K562 (cell line): ENCODE measurements at regions not wholly inside any gene's neighbourhood (a gene's known extent, or its start where the extent isn't known, plus 50 kb on each side); places are given as distances from the start of the nearest gene placed in this dataset.

Experiments used
- ATAC-seq: fragments of 200-7000 bp; cut with Tn5 transposase; 3 replicates; pipeline ENCODE4 v1.9.1; 2020; ENCODE audit warnings: moderate library complexity
- BruUV-seq: library from RNA; stranded (reverse); fragments of 400-500 nt; replicated peaks from 2 replicates; lab custom pipeline; 2021; lab: Mats Ljungman, UMichigan
- CTCF ChIA-PET: fragments of 300-600 bp; formaldehyde crosslinking; extraction: SDS; loops from one replicate; lab custom pipeline; 2021; ENCODE audit warnings: low intra/inter-chr PET ratio; lab: Yijun Ruan, JAX
- POLR2A ChIA-PET: fragments of 300-600, 350-650 bp; sonication (Branson Sonifier 250); formaldehyde crosslinking; extraction: SDS; loops from one replicate; lab custom pipeline; 2021; ENCODE audit warnings: antibody characterized with exemption, inconsistent platforms; lab: Yijun Ruan, JAX
- DNase-seq, 4 experiments: peaks; one replicate each; pipeline versions ENCODE4 v3.0.0 to v3.0.0-alpha.2; 2011 to 2018; ENCODE audit warnings: low spot score in 3 of 4, mixed read lengths in 3 of 4; ENCODE audit errors: extremely low read depth in 1 of 4
- FAIRE-seq: peaks from 2 replicates; lab custom pipeline; 2011; peaks lifted over from hg19 to GRCh38; lab: Jason Lieb, UNC
- H2AFZ ChIP-seq: 2 replicates; pipeline ENCODE4 v1.6.0; 2011; ENCODE audit warnings: low read depth, low read length, control low read depth, inconsistent platforms
- H3K27ac ChIP-seq: fragments of 200-600 bp; 3 replicates; pipeline ENCODE4 v1.8.0; 2011; ENCODE audit warnings: low read depth, mild to moderate bottlenecking, control low read depth, inconsistent platforms, low read length, moderate library complexity, mixed read lengths; ENCODE audit errors: extremely low read depth
- H3K27me3 ChIP-seq, 2 experiments: fragments of 300-600 bp in 1 of 2; 2 replicates in 1 of 2; 3 replicates in 1 of 2; pipeline versions ENCODE4 v1.6.0 to v1.8.0; 2011; ENCODE audit warnings: inconsistent platforms in 2 of 2, low read length in 2 of 2, mild to moderate bottlenecking in 1 of 2, mixed read lengths in 1 of 2, moderate library complexity in 1 of 2; ENCODE audit not compliant: control insufficient read depth in 2 of 2, insufficient read depth in 2 of 2
- H3K36me3 ChIP-seq: fragments of 300-600 bp; 3 replicates; pipeline ENCODE4 v1.8.0; 2011; ENCODE audit warnings: mild to moderate bottlenecking, low read length, inconsistent platforms; ENCODE audit not compliant: control insufficient read depth, insufficient read depth
- H3K4me1 ChIP-seq, 2 experiments: fragments of 200-600 bp in 1 of 2; replicated peaks in 1 of 2; 2 replicates in 1 of 2; 3 replicates in 1 of 2; pipeline versions ENCODE4 v1.5.1 to v1.8.0; 2011; ENCODE audit warnings: inconsistent platforms in 2 of 2, low read length in 2 of 2, mild to moderate bottlenecking in 1 of 2, mixed read lengths in 1 of 2, moderate library complexity in 1 of 2; ENCODE audit not compliant: control insufficient read depth in 2 of 2, insufficient read depth in 2 of 2
- H3K4me2 ChIP-seq: 2 replicates; pipeline ENCODE4 v1.6.1; 2011; ENCODE audit warnings: low read length, control low read depth, inconsistent platforms, mixed read lengths; ENCODE audit not compliant: insufficient read depth
- H3K4me3 ChIP-seq: fragments of 200-600 bp; sonication (generic), shearing (Covaris generic); 2 replicates; pipeline ENCODE4 v1.5.1; 2016; ENCODE audit warnings: control low read depth, inconsistent platforms
- H3K79me2 ChIP-seq: fragments of 200-600 bp; 3 replicates; pipeline ENCODE4 v1.8.0; 2011; ENCODE audit warnings: low read length, inconsistent platforms; ENCODE audit not compliant: control insufficient read depth, insufficient read depth
- H3K9ac ChIP-seq, 2 experiments: 2 replicates each; pipeline versions ENCODE4 v1.6.0 to v1.6.1; 2011; ENCODE audit warnings: low read depth in 2 of 2, low read length in 2 of 2, control low read depth in 1 of 2, inconsistent platforms in 1 of 2, mild to moderate bottlenecking in 1 of 2, mixed read lengths in 1 of 2; ENCODE audit not compliant: insufficient read depth in 1 of 2
- H3K9me1 ChIP-seq: one replicate; pipeline ENCODE4 v1.6.0; 2011; ENCODE audit warnings: inconsistent platforms, mild to moderate bottlenecking, low read length, moderate library complexity; ENCODE audit not compliant: control insufficient read depth, insufficient read depth
- H3K9me3 ChIP-seq: replicated peaks from 2 replicates; pipeline ENCODE4 v1.5.1; 2011; ENCODE audit warnings: low read depth, low read length, inconsistent platforms; ENCODE audit not compliant: control insufficient read depth, insufficient read depth
- H4K20me1 ChIP-seq: replicated peaks from 2 replicates; pipeline ENCODE4 v1.6.1; 2011; ENCODE audit warnings: low read length, inconsistent platforms, mixed read lengths; ENCODE audit not compliant: control insufficient read depth, insufficient read depth
- ARNT ChIP-seq, 2 experiments: fragments of 450-650 bp; IDR thresholded peaks; 2 replicates each; pipeline ENCODE4 v1.6.1; 2016; ENCODE audit warnings: mild to moderate bottlenecking in 1 of 2
- CBFA2T3 ChIP-seq: fragments of 450-650 bp; IDR thresholded peaks from 2 replicates; pipeline ENCODE4 v1.6.1; 2017
- CBX8 ChIP-seq: fragments of 200-600 bp; sonication (generic); IDR thresholded peaks from 2 replicates; pipeline ENCODE4 v1.6.1; 2012; ENCODE audit warnings: borderline replicate concordance, mixed run types, low read depth, mild to moderate bottlenecking, moderate library complexity, mixed read lengths, low read length, control low read depth, inconsistent platforms; ENCODE audit not compliant: poor library complexity, severe bottlenecking; ENCODE audit errors: extremely low read depth
- MAFF ChIP-seq: IDR thresholded peaks from 2 replicates; pipeline ENCODE4 v1.6.1; 2012; ENCODE audit warnings: low read length, improper control_type of control experiment
- NFYB ChIP-seq: IDR thresholded peaks from 2 replicates; pipeline ENCODE4 v1.6.1; 2011; ENCODE audit warnings: mild to moderate bottlenecking, moderate library complexity; ENCODE audit not compliant: insufficient read length; ENCODE audit errors: extremely low read depth
- NRF1 ChIP-seq, 2 experiments: fragments of 450-650 bp; IDR thresholded peaks in 1 of 2; conservative IDR thresholded peaks in 1 of 2; 2 replicates each; pipeline ENCODE4 v1.6.1; 2014; ENCODE audit warnings: mild to moderate bottlenecking in 2 of 2
- RBM22 ChIP-seq: fragments of 200-400 bp; formaldehyde crosslinking; IDR thresholded peaks from 2 replicates; pipeline ENCODE4 v1.6.1; 2018; ENCODE audit warnings: low read length, low read depth; ENCODE audit not compliant: poor library complexity, severe bottlenecking
- SLC30A9 ChIP-seq: fragments of 250-450 bp; sonication (Bioruptor Pico); IDR thresholded peaks from 2 replicates; pipeline ENCODE4 v1.8.0; 2022; ENCODE audit warnings: mild to moderate bottlenecking, moderate library complexity
- TSC22D4 ChIP-seq: fragments of 450-650 bp; IDR thresholded peaks from 2 replicates; pipeline ENCODE4 v1.6.1; 2016; ENCODE audit warnings: missing genetic modification characterization, missing biosample characterization, control low read depth
- ZEB2 ChIP-seq: fragments of 450-650 bp; IDR thresholded peaks from 2 replicates; pipeline ENCODE4 v1.6.1; 2016
- ZNF143 ChIP-seq: sonication (generic); formaldehyde crosslinking; IDR thresholded peaks from 2 replicates; pipeline ENCODE4 v1.9.0; 2022; ENCODE audit warnings: mild to moderate bottlenecking, missing genetic modification reagents
- ZNF696 ChIP-seq: fragments of 250-450 bp; sonication (Bioruptor Pico); conservative IDR thresholded peaks from 2 replicates; pipeline ENCODE4 v1.4.0; 2020; ENCODE audit warnings: mild to moderate bottlenecking, moderate library complexity
- ZNF780A ChIP-seq: fragments of 250-450 bp; sonication (Bioruptor Pico); IDR thresholded peaks from 2 replicates; pipeline ENCODE4 v1.5.0; 2021; ENCODE audit warnings: mild to moderate bottlenecking
- WGBS: fragments of 100-300 bp; shearing (Covaris generic); methylation state at CpG from one replicate; pipeline ENCODE4 v1.1.6; 2016; ENCODE audit warnings: low coverage, mixed read lengths; ENCODE audit not compliant: insufficient coverage; ENCODE audit errors: missing lambda C conversion rate; 5-methylcytosine and 5-hydroxymethylcytosine counted together
- in situ Hi-C: fragments of 300-500 bp; cut with MboI; formaldehyde crosslinking; loops from 4 replicates; pipeline ENCODE4 v1.15.0; 2018; ENCODE audit warnings: inconsistent platforms, mixed read lengths
- intact Hi-C: fragments of 100-400 bp; cut with micrococcal nuclease; formaldehyde crosslinking; loops from 2 replicates; pipeline ENCODE4 v1.14.2; 2022
- TF ChIP-seq, protein P1 (sequence below): fragments of 450-650 bp; formaldehyde crosslinking; IDR thresholded peaks from 2 replicates; pipeline ENCODE4 v1.4.0; 2022; ENCODE audit warnings: missing genetic modification characterization
- TF ChIP-seq, protein P2 (sequence below): sonication (generic); formaldehyde crosslinking; IDR thresholded peaks from 2 replicates; pipeline ENCODE4 v1.8.0; 2023; ENCODE audit warnings: missing genetic modification reagents, mild to moderate bottlenecking, borderline replicate concordance

DNA sequence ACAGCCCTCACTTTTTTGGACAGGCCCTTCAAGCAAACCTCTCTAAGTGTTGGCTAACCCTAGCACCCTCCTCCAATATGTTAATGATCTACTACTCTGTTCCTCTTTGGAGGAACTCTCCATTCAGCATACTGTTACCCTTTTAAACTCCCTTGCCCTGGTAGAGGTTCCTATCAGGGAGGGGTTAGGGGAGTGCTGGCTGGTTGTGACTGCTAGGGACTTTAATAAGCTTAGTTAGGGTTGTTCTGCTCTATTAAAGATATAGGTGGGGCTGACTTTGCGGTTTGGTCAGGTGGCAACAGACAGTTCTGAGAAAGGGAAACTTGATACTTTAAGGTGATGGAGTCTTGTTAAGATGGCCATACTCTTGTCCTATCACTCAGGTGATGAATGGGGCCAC, 301.5 kb upstream of the FBXO33 start:
- no TSS peak for BruUV-seq
- intact Hi-C loops (no loop called here), in situ Hi-C loops (no loop called here)
- Histone ChIP-seq H3K27me3 (no peaks in the 10 kb centered on the region), H3K27ac (no peak overlapping the region), H3K4me1 (no peaks in the 10 kb centered on the region), H3K79me2 (no peaks in the 10 kb centered on the region), H4K20me1 (no peaks in the 10 kb centered on the region), H3K9me1 (no peaks in the 10 kb centered on the region), H2AFZ (no peak overlapping the region), H3K9ac (no peak overlapping the region), H3K36me3 (no peaks in the 10 kb centered on the region), H3K9me3 (no peaks in the 10 kb centered on the region)
- ATAC-seq (no peak), DNase-seq (no peak)
- 0% methylated on average over 1 of the region's 1 CpG for WGBS
- CTCF ChIA-PET, result no interaction called here
- TF ChIP-seq ZNF780A (CRISPR knock-in tag) (no peak), CBX8 (no peak), CBFA2T3 (no peak), ARNT (IDR thresholded peaks at IDR 0.05) (no peak), NRF1 (conservative IDR thresholded peaks at IDR 0.05 in 1 of 2, IDR thresholded peaks at IDR 0.05 in 1 of 2) (no peak), ZEB2 (no peak), ZNF696 (CRISPR knock-in tag) (no peak), RBM22 (no peak), ZNF143 (no peak), NFYB (no peak), MAFF (no peak), SLC30A9 (CRISPR knock-in tag) (no peak), TSC22D4 (tag) (no peak)
- TF ChIP-seq, protein P1, sequence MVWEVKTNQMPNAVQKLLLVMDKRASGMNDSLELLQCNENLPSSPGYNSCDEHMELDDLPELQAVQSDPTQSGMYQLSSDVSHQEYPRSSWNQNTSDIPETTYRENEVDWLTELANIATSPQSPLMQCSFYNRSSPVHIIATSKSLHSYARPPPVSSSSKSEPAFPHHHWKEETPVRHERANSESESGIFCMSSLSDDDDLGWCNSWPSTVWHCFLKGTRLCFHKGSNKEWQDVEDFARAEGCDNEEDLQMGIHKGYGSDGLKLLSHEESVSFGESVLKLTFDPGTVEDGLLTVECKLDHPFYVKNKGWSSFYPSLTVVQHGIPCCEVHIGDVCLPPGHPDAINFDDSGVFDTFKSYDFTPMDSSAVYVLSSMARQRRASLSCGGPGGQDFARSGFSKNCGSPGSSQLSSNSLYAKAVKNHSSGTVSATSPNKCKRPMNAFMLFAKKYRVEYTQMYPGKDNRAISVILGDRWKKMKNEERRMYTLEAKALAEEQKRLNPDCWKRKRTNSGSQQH (CRISPR knock-in tag), result no peak
- TF ChIP-seq, protein P2, sequence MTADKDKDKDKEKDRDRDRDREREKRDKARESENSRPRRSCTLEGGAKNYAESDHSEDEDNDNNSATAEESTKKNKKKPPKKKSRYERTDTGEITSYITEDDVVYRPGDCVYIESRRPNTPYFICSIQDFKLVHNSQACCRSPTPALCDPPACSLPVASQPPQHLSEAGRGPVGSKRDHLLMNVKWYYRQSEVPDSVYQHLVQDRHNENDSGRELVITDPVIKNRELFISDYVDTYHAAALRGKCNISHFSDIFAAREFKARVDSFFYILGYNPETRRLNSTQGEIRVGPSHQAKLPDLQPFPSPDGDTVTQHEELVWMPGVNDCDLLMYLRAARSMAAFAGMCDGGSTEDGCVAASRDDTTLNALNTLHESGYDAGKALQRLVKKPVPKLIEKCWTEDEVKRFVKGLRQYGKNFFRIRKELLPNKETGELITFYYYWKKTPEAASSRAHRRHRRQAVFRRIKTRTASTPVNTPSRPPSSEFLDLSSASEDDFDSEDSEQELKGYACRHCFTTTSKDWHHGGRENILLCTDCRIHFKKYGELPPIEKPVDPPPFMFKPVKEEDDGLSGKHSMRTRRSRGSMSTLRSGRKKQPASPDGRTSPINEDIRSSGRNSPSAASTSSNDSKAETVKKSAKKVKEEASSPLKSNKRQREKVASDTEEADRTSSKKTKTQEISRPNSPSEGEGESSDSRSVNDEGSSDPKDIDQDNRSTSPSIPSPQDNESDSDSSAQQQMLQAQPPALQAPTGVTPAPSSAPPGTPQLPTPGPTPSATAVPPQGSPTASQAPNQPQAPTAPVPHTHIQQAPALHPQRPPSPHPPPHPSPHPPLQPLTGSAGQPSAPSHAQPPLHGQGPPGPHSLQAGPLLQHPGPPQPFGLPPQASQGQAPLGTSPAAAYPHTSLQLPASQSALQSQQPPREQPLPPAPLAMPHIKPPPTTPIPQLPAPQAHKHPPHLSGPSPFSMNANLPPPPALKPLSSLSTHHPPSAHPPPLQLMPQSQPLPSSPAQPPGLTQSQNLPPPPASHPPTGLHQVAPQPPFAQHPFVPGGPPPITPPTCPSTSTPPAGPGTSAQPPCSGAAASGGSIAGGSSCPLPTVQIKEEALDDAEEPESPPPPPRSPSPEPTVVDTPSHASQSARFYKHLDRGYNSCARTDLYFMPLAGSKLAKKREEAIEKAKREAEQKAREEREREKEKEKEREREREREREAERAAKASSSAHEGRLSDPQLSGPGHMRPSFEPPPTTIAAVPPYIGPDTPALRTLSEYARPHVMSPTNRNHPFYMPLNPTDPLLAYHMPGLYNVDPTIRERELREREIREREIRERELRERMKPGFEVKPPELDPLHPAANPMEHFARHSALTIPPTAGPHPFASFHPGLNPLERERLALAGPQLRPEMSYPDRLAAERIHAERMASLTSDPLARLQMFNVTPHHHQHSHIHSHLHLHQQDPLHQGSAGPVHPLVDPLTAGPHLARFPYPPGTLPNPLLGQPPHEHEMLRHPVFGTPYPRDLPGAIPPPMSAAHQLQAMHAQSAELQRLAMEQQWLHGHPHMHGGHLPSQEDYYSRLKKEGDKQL (CRISPR knock-in tag), result no peak
- TF ChIP-seq, all 486 proteins: peak for 0
- POLR2A ChIA-PET, result no interaction called here
- no peak for FAIRE-seq
- Histone ChIP-seq H3K4me3 (no peak overlapping the region), H3K4me2 (no peak overlapping the region)
